Left lung (tissue), 4 donors: ENCODE measurements at regions not wholly inside any gene's neighbourhood (a gene's known extent, or its start where the extent isn't known, plus 50 kb on each side); places are given as distances from the start of the nearest gene placed in this dataset.
"Not testable (repeated sequence)": the region's sequence is repeated elsewhere in the genome, so short reads cannot be mapped to it uniquely, and the experiment has no call there.

ENCODE experiments used
- ATAC-seq: fragments of 200-7000 bp; cut with Tn5 transposase; one replicate; pipeline ENCODE4 v1.9.1; 2020; ENCODE audit warnings: moderate library complexity
- DNase-seq, 4 donors: peaks; one replicate each; pipeline ENCODE4 v3.0.0-alpha.2; 2013 to 2020
- H3K27ac ChIP-seq, 2 donors: fragments of 200-600 bp; sonication (generic) in 1 of 2; one replicate each; pipeline versions ENCODE4 v1.5.0 to v1.8.0; 2020 to 2021
- H3K27me3 ChIP-seq, 2 donors: fragments of 200-600 bp; sonication (generic) in 1 of 2; one replicate each; pipeline versions ENCODE4 v1.5.0 to v1.8.0; 2020 to 2021
- H3K36me3 ChIP-seq, 2 donors: fragments of 200-600 bp; sonication (generic) in 1 of 2; one replicate each; pipeline versions ENCODE4 v1.5.0 to v1.8.0; 2020 to 2021
- H3K4me1 ChIP-seq, 2 donors: fragments of 200-600 bp; one replicate each; pipeline ENCODE4 v1.8.0; 2021
- H3K4me3 ChIP-seq, 2 donors: fragments of 200-600 bp; sonication (generic) in 1 of 2; one replicate each; pipeline versions ENCODE4 v1.5.0 to v1.8.0; 2020 to 2021; ENCODE audit warnings: mild to moderate bottlenecking in 1 of 2
- H3K9me3 ChIP-seq, 2 donors: fragments of 200-600 bp; sonication (generic) in 1 of 2; one replicate each; pipeline versions ENCODE4 v1.5.0 to v1.8.0; 2020 to 2021
- CTCF ChIP-seq, 2 donors: fragments of 200-600 bp; sonication (generic) in 1 of 2; IDR thresholded peaks; one replicate each; pipeline versions ENCODE4 v1.5.0 to v1.8.0; 2021; ENCODE audit warnings: antibody characterized with exemption in 2 of 2
- intact Hi-C, 2 donors: fragments of 100-400 bp; cut with DNase I; formaldehyde crosslinking; loops; one replicate each; pipeline versions ENCODE4 v1.11.2 to v1.14.2; 2022
- donor health status: DM: no; HTN: yes; CAD: no.
- donor health status: DM: no; HTN: no; CAD: no.

GRCh38 chr2:65604246-65604645 is 171.8 kb upstream of the SPRED2 start:
- TF ChIP-seq CTCF (IDR thresholded peaks at IDR 0.05), result no peak
- Histone ChIP-seq H3K4me1 (no peaks in the 10 kb centered on the region), H3K9me3 (no peaks in the 10 kb centered on the region), H3K27me3 (no peaks in the 10 kb centered on the region), H3K36me3 (no peaks in the 10 kb centered on the region), H3K27ac (no peak overlapping the region), H3K4me3 (no peak overlapping the region)
- ATAC-seq (no peak), DNase-seq (no peak)
- intact Hi-C loops, result no loop called here

GRCh38 chr2:65602603-65603235 is 170.3 kb upstream of the SPRED2 start:
- H3K4me3 ChIP-seq, result no peak overlapping the region
- no peak for TF ChIP-seq CTCF (IDR thresholded peaks at IDR 0.05)
- DNase-seq (no peak), ATAC-seq (no peak)
- H3K27me3 ChIP-seq, result no peaks in the 10 kb centered on the region
- no peaks in the 10 kb centered on the region for H3K4me1 ChIP-seq
- intact Hi-C loops, result no loop called here
- H3K27ac ChIP-seq, result no peak overlapping the region
- H3K36me3 ChIP-seq, result no peaks in the 10 kb centered on the region
- no peaks in the 10 kb centered on the region for H3K9me3 ChIP-seq

GRCh38 chr2:65600871-65601270 is 168.5 kb upstream of the SPRED2 start:
- H3K9me3 ChIP-seq, DNase-seq, intact Hi-C loops, ATAC-seq, H3K4me3 ChIP-seq, H3K4me1 ChIP-seq, H3K27me3 ChIP-seq, H3K27ac ChIP-seq, H3K36me3 ChIP-seq: not testable (repeated sequence)

GRCh38 chr2:65600351-65600750 is 168.0 kb upstream of the SPRED2 start:
- H3K4me1 ChIP-seq, intact Hi-C loops, H3K27me3 ChIP-seq, H3K4me3 ChIP-seq, H3K36me3 ChIP-seq, H3K27ac ChIP-seq, H3K9me3 ChIP-seq, DNase-seq, ATAC-seq: not testable (repeated sequence)

DNA sequence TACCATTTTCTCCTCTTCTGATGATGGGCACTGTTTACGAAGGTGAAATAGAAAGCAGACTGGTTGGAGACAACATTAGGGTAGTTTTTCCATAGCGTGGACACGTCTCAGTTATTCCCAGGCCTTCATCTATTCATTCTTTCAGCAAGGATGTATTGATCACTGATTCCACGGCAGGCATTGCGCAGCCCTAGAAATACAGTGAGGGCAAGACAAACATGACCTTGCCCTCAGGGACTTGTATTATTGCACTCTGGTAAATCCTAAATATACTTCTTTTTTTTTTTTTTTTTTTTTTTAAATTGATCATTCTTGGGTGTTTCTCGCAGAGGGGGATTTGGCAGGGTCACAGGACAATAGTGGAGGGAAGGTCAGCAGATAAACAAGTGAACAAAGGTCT is 167.3 kb upstream of the SPRED2 start:
- DNase-seq (no peak), ATAC-seq (no peak)
- Histone ChIP-seq H3K27ac (no peak overlapping the region), H3K36me3 (no peaks in the 10 kb centered on the region), H3K4me1 (no peaks in the 10 kb centered on the region), H3K4me3 (no peak overlapping the region), H3K9me3 (peaks cover 0 to under 1% of the 10 kb centered on the region in 2 donors), H3K27me3 (no peaks in the 10 kb centered on the region)
- no peak for TF ChIP-seq CTCF (IDR thresholded peaks at IDR 0.05)
- intact Hi-C loops, result no loop called here

DNA sequence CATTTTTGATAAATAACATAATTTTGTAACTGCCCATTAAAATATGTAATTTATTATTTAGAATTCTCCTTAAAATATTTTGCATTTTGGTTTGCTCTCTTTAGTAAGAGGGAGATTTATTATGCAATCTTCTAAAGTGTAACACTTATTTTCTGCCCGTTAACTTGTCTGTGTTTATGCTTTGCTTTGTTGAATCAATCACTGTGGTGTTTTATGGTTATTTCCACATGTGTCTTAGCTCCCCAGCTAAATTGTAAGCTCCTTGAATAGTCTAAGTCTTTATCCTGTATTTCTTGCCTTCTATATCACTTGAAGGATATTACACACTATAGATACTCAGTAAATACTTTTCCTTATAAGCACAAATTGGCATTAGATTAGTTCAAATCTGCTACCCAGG is 166.6 kb upstream of the SPRED2 start:
- H3K27me3 ChIP-seq, result no peaks in the 10 kb centered on the region
- no peaks in the 10 kb centered on the region for H3K4me1 ChIP-seq
- TF ChIP-seq CTCF (IDR thresholded peaks at IDR 0.05), result no peak
- no peak overlapping the region for H3K27ac ChIP-seq
- intact Hi-C loops, result no loop called here
- no peaks in the 10 kb centered on the region for H3K36me3 ChIP-seq
- no peak for ATAC-seq
- peaks cover 0 to 7% of the 10 kb centered on the region in 2 donors for H3K9me3 ChIP-seq
- DNase-seq, result peak in 1 of 4 donors; percentile 45
- no peak overlapping the region for H3K4me3 ChIP-seq
